Panc1 (cell line): ENCODE measurements at regions not wholly inside any gene's neighbourhood (a gene's known extent, or its start where the extent isn't known, plus 50 kb on each side); places are given as distances from the start of the nearest gene placed in this dataset.

ENCODE experiments used
- ATAC-seq: fragments of 200-7000 bp; cut with Tn5 transposase; 2 replicates; pipeline ENCODE4 v1.9.1; 2020; ENCODE audit warnings: mild to moderate bottlenecking, moderate library complexity
- BruUV-seq: library from RNA; stranded (reverse); fragments of 400-500 nt; replicated peaks from 2 replicates; lab custom pipeline; 2021; lab: Mats Ljungman, UMichigan
- CTCF ChIA-PET: fragments of 300-600 bp; sonication (Branson Sonifier 250); formaldehyde crosslinking; loops from one replicate; lab custom pipeline; 2022; ENCODE audit warnings: antibody characterized with exemption; lab: Charles Lee
- POLR2A ChIA-PET: fragments of 300-600 bp; sonication (Branson Sonifier 250); formaldehyde crosslinking; loops from one replicate; lab custom pipeline; 2022; ENCODE audit warnings: antibody characterized with exemption; lab: Charles Lee
- DNase-seq: peaks from one replicate; pipeline ENCODE4 v3.0.0-alpha.2; 2010; ENCODE audit warnings: low read depth, low spot score
- H3K27ac ChIP-seq: 2 replicates; pipeline ENCODE4 v1.5.1; 2011; ENCODE audit warnings: mild to moderate bottlenecking, low read length, inconsistent platforms
- H3K27me3 ChIP-seq: fragments of 200-500 bp; sonication (Bioruptor generic); 2 replicates; pipeline ENCODE4 v1.6.0; 2014; ENCODE audit warnings: low read length, inconsistent platforms; ENCODE audit not compliant: control insufficient read depth, insufficient read depth
- H3K36me3 ChIP-seq: fragments of 200-500 bp; sonication (Bioruptor generic); 2 replicates; pipeline ENCODE4 v1.5.1; 2014; ENCODE audit warnings: inconsistent platforms, mild to moderate bottlenecking, low read length, moderate library complexity; ENCODE audit not compliant: control insufficient read depth, insufficient read depth
- H3K4me1 ChIP-seq: 2 replicates; pipeline ENCODE4 v1.5.1; 2011; ENCODE audit warnings: inconsistent platforms, mild to moderate bottlenecking, low read length, moderate library complexity; ENCODE audit not compliant: control insufficient read depth, insufficient read depth
- H3K4me3 ChIP-seq, 2 experiments: 2 replicates each; pipeline ENCODE4 v1.5.1; 2011 to 2012; ENCODE audit warnings: low read depth in 2 of 2, low read length in 2 of 2, mild to moderate bottlenecking in 2 of 2, inconsistent platforms in 1 of 2, moderate library complexity in 1 of 2
- H3K9me3 ChIP-seq: fragments of 200-500 bp; sonication (Bioruptor generic); 2 replicates; pipeline ENCODE4 v1.5.1; 2014; ENCODE audit warnings: low read depth, mild to moderate bottlenecking, inconsistent platforms, low read length, moderate library complexity; ENCODE audit not compliant: control insufficient read depth, insufficient read depth
- CTCF ChIP-seq: fragments of 450-650 bp; IDR thresholded peaks from 2 replicates; pipeline ENCODE4 v1.5.1; 2017; ENCODE audit warnings: mild to moderate bottlenecking
- POLR2AphosphoS5 ChIP-seq: IDR thresholded peaks from 2 replicates; pipeline ENCODE4 v1.6.1; 2012; ENCODE audit warnings: mild to moderate bottlenecking, low read depth, low read length, moderate library complexity
- REST ChIP-seq, 2 experiments: IDR thresholded peaks; 2 replicates each; pipeline ENCODE4 v1.6.1; 2011 to 2012; ENCODE audit warnings: low read depth in 2 of 2, control low read depth in 1 of 2, low read length in 1 of 2, mild to moderate bottlenecking in 1 of 2, moderate library complexity in 1 of 2; ENCODE audit not compliant: insufficient read depth in 1 of 2
- SIN3A ChIP-seq: IDR thresholded peaks from 2 replicates; pipeline ENCODE4 v1.6.1; 2012; ENCODE audit warnings: low read depth, mild to moderate bottlenecking, low read length, moderate library complexity, borderline replicate concordance; ENCODE audit not compliant: insufficient read depth
- TCF7L2 ChIP-seq: IDR thresholded peaks from 2 replicates; pipeline ENCODE4 v1.6.1; 2011; ENCODE audit warnings: mild to moderate bottlenecking, low read depth, low read length, inconsistent platforms
- in situ Hi-C: cut with HindIII; loops from 2 replicates; pipeline ENCODE4 v1.10.0; 2016; ENCODE audit warnings: low sequenced_read_pairs, low pct_unique_long_range_greater_than_20kb
- intact Hi-C: fragments of 100-400 bp; cut with micrococcal nuclease; formaldehyde crosslinking; loops from one replicate; pipeline ENCODE4 v1.10.0; 2022; ENCODE audit not compliant: unreplicated experiment

DNA sequence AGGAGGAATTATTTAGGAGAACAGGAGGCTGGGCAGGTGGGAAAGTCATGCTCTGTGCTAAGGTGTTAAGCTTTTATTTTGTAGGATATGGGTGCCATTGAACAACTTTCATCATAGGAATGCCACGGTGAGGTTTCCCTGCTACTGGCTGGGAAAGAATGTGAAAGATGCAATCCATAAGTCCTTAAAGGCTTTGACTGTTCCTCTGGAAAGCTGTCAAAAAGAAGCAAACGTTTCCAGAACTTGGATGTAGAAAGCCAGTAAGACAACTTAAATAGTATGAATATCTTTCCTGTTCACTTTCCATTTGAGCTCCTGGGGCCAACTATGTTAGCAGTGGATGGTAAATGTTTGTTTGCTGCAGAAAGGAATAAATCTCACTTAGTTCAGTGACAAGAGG lies 574.4 kb downstream of the RNF144B start:
- POLR2A ChIA-PET: no interaction called here
- Histone ChIP-seq H3K4me3 (no peak overlapping the region), H3K27ac (no peak overlapping the region), H3K4me1 (no peaks in the 10 kb centered on the region), H3K27me3 (no peaks in the 10 kb centered on the region), H3K9me3 (no peaks in the 10 kb centered on the region), H3K36me3 (no peaks in the 10 kb centered on the region)
- no peak for DNase-seq
- ATAC-seq: no peak
- BruUV-seq: no TSS peak
- no peak for TF ChIP-seq POLR2AphosphoS5
- no peak for TF ChIP-seq CTCF
- TF ChIP-seq REST (IDR thresholded peaks at IDR 0.05; ENCODE audit: insufficient read depth in 1 of 2, low read depth in 2 of 2, low read length in 1 of 2): no peak
- no peak for TF ChIP-seq SIN3A
- no peak for TF ChIP-seq TCF7L2
- intact Hi-C loops (no loop called here), in situ Hi-C loops (no loop called here)
- CTCF ChIA-PET: no interaction called here

- H3K36me3 ChIP-seq: no peaks in the 10 kb centered on the region
- no TSS peak for BruUV-seq
- intact Hi-C loops (no loop called here), in situ Hi-C loops (no loop called here)
- no peak overlapping the region for H3K27ac ChIP-seq
- no peaks in the 10 kb centered on the region for H3K9me3 ChIP-seq
- ChIA-PET CTCF (no interaction called here), POLR2A (no interaction called here)
- H3K4me3 ChIP-seq: no peak overlapping the region
- no peaks in the 10 kb centered on the region for H3K27me3 ChIP-seq
- H3K4me1 ChIP-seq: no peaks in the 10 kb centered on the region
- no peak for DNase-seq
- TF ChIP-seq POLR2AphosphoS5 (no peak), SIN3A (no peak), REST (IDR thresholded peaks at IDR 0.05; ENCODE audit: insufficient read depth in 1 of 2, low read depth in 2 of 2, low read length in 1 of 2) (no peak)
- no peak for ATAC-seq
Measured at GRCh38 chr6:18962361-18962905, 575.3 kb downstream of the RNF144B start.
